HCT116 (cell line): ENCODE measurements at regions not wholly inside any gene's neighbourhood (a gene's known extent, or its start where the extent isn't known, plus 50 kb on each side); places are given as distances from the start of the nearest gene placed in this dataset.

Source experiments
- ATAC-seq: fragments of 200-7000 bp; cut with Tn5 transposase; 2 replicates; pipeline ENCODE4 v1.9.1; 2020; ENCODE audit warnings: mild to moderate bottlenecking, moderate library complexity
- BruUV-seq: library from RNA; stranded (reverse); fragments of 400-500 nt; replicated peaks from 2 replicates; lab custom pipeline; 2021; lab: Mats Ljungman, UMichigan
- CTCF ChIA-PET: fragments of 300-600 bp; sonication (Branson Sonifier 250); formaldehyde crosslinking; loops from one replicate; lab custom pipeline; 2021; ENCODE audit warnings: antibody characterized with exemption; lab: Charles Lee
- POLR2A ChIA-PET: fragments of 300-600, 350-600 bp; sonication (Branson Sonifier 250); formaldehyde crosslinking; loops from one replicate; lab custom pipeline; 2021; ENCODE audit warnings: antibody characterized with exemption; lab: Charles Lee
- RAD21 ChIA-PET, 2 experiments: fragments of 300-600 bp; sonication (Branson Sonifier 250); formaldehyde crosslinking; loops; one replicate each; lab custom pipeline; 2023; ENCODE audit warnings: low total read pairs in 2 of 2; ENCODE audit not compliant: uncharacterized antibody in 2 of 2, unreplicated experiment in 2 of 2, low non-redundant PET in 1 of 2; lab: Charles Lee
- DNase-seq: peaks from one replicate; pipeline ENCODE4 v3.0.0-alpha.2; 2010; ENCODE audit warnings: low read depth, low spot score
- H2AFZ ChIP-seq: fragments of 200-600 bp; shearing (Covaris generic), sonication (generic); 2 replicates; pipeline ENCODE4 v1.6.1; 2017; ENCODE audit warnings: low read depth, mixed run types, mixed read lengths, antibody characterized with exemption, low read length; ENCODE audit not compliant: poor library complexity, severe bottlenecking
- H3K27ac ChIP-seq: 2 replicates; pipeline ENCODE4 v1.5.1; 2012; ENCODE audit warnings: low read depth, low read length
- H3K27me3 ChIP-seq: fragments of 200-600 bp; sonication (generic); 2 replicates; pipeline ENCODE4 v1.6.1; 2016; ENCODE audit warnings: mixed run types, low read length, mixed read lengths; ENCODE audit not compliant: insufficient read depth
- H3K36me3 ChIP-seq, 2 experiments: fragments of 200-500 bp in 1 of 2; fragments of 200-600 bp in 1 of 2; sonication (Bioruptor generic) in 1 of 2; sonication (generic) in 1 of 2; 2 replicates each; pipeline versions ENCODE4 v1.5.1 to v1.6.1; 2014 to 2016; ENCODE audit warnings: low read length in 2 of 2, inconsistent platforms in 1 of 2, mixed read lengths in 1 of 2, mixed run types in 1 of 2; ENCODE audit not compliant: insufficient read depth in 2 of 2, control insufficient read depth in 1 of 2
- H3K4me1 ChIP-seq, 2 experiments: fragments of 200-600 bp in 1 of 2; sonication (generic) in 1 of 2; 2 replicates each; pipeline versions ENCODE4 v1.5.1 to v1.6.1; 2012 to 2017; ENCODE audit warnings: low read length in 2 of 2, inconsistent platforms in 1 of 2, mild to moderate bottlenecking in 1 of 2, mixed read lengths in 1 of 2, mixed run types in 1 of 2, moderate library complexity in 1 of 2; ENCODE audit not compliant: insufficient read depth in 2 of 2, control insufficient read depth in 1 of 2
- H3K4me2 ChIP-seq: fragments of 200-600 bp; sonication (generic); 2 replicates; pipeline ENCODE4 v1.6.1; 2017; ENCODE audit warnings: mixed run types, low read length, mixed read lengths
- H3K4me3 ChIP-seq, 2 experiments: fragments of 200-600 bp in 1 of 2; sonication (generic) in 1 of 2; replicated peaks in 1 of 2; 2 replicates each; pipeline ENCODE4 v1.5.1; 2011 to 2016; ENCODE audit warnings: low read length in 2 of 2, control low read depth in 1 of 2, low read depth in 1 of 2, mild to moderate bottlenecking in 1 of 2, mixed read lengths in 1 of 2, mixed run types in 1 of 2
- H3K79me2 ChIP-seq: fragments of 200-600 bp; sonication (generic); 2 replicates; pipeline ENCODE4 v1.6.1; 2017; ENCODE audit warnings: mild to moderate bottlenecking, mixed run types, low read length, moderate library complexity, mixed read lengths; ENCODE audit not compliant: insufficient read depth
- H3K9ac ChIP-seq: fragments of 200-600 bp; sonication (generic); 2 replicates; pipeline ENCODE4 v1.6.1; 2016; ENCODE audit warnings: low read length, mixed read lengths
- H3K9me2 ChIP-seq: fragments of 200-600 bp; sonication (generic), shearing (Covaris generic); 2 replicates; pipeline ENCODE4 v1.6.1; 2017; ENCODE audit warnings: mixed run types, mild to moderate bottlenecking, moderate library complexity; ENCODE audit not compliant: insufficient read depth
- H3K9me3 ChIP-seq, 2 experiments: fragments of 200-500 bp in 1 of 2; fragments of 200-600 bp in 1 of 2; sonication (Bioruptor generic) in 1 of 2; sonication (generic) in 1 of 2; 2 replicates each; pipeline ENCODE4 v1.6.1; 2014 to 2017; ENCODE audit warnings: low read length in 2 of 2, mixed read lengths in 2 of 2, inconsistent platforms in 1 of 2, low read depth in 1 of 2, mild to moderate bottlenecking in 1 of 2, mixed run types in 1 of 2, moderate library complexity in 1 of 2; ENCODE audit not compliant: control insufficient read depth in 1 of 2, insufficient read depth in 1 of 2
- H4K20me1 ChIP-seq: fragments of 200-600 bp; sonication (generic), shearing (Covaris generic); 2 replicates; pipeline ENCODE4 v1.6.1; 2017; ENCODE audit warnings: mixed run types, mild to moderate bottlenecking, moderate library complexity; ENCODE audit not compliant: insufficient read depth
- ATF3 ChIP-seq: IDR thresholded peaks from 2 replicates; pipeline ENCODE4 v1.6.1; 2012
- CEBPB ChIP-seq: IDR thresholded peaks from 2 replicates; pipeline ENCODE4 v1.6.1; 2012; ENCODE audit warnings: low read depth
- EGR1 ChIP-seq: IDR thresholded peaks from 2 replicates; pipeline ENCODE4 v1.6.1; 2012; ENCODE audit warnings: low read depth
- MAX ChIP-seq: IDR thresholded peaks from 2 replicates; pipeline ENCODE4 v1.6.1; 2012
- POLR2A ChIP-seq: IDR thresholded peaks from 2 replicates; pipeline ENCODE4 v1.7.0; 2011; ENCODE audit warnings: borderline replicate concordance; ENCODE audit not compliant: insufficient read depth, insufficient read length; ENCODE audit errors: extremely low read depth
- POLR2AphosphoS5 ChIP-seq: IDR thresholded peaks from 2 replicates; pipeline ENCODE4 v1.6.1; 2011; ENCODE audit warnings: mild to moderate bottlenecking, low read depth, low read length, moderate library complexity
- intact Hi-C: fragments of 100-400 bp; cut with micrococcal nuclease; formaldehyde crosslinking; loops from 2 replicates; pipeline ENCODE4 v1.10.0; 2022
- TF ChIP-seq, protein P1 (sequence below): IDR thresholded peaks from 2 replicates; pipeline ENCODE4 v1.6.1; 2012; ENCODE audit warnings: low read depth

- intact Hi-C loops = no loop called here
- Histone ChIP-seq H3K79me2 (no peaks in the 10 kb centered on the region), H3K9me2 (no peaks in the 10 kb centered on the region), H4K20me1 (no peaks in the 10 kb centered on the region), H3K27me3 (no peaks in the 10 kb centered on the region), H3K36me3 (no peaks in the 10 kb centered on the region), H3K4me1 (no peaks in the 10 kb centered on the region)
- ATAC-seq = no peak
- RAD21 ChIA-PET = no interaction called here
- TF ChIP-seq, protein P1, sequence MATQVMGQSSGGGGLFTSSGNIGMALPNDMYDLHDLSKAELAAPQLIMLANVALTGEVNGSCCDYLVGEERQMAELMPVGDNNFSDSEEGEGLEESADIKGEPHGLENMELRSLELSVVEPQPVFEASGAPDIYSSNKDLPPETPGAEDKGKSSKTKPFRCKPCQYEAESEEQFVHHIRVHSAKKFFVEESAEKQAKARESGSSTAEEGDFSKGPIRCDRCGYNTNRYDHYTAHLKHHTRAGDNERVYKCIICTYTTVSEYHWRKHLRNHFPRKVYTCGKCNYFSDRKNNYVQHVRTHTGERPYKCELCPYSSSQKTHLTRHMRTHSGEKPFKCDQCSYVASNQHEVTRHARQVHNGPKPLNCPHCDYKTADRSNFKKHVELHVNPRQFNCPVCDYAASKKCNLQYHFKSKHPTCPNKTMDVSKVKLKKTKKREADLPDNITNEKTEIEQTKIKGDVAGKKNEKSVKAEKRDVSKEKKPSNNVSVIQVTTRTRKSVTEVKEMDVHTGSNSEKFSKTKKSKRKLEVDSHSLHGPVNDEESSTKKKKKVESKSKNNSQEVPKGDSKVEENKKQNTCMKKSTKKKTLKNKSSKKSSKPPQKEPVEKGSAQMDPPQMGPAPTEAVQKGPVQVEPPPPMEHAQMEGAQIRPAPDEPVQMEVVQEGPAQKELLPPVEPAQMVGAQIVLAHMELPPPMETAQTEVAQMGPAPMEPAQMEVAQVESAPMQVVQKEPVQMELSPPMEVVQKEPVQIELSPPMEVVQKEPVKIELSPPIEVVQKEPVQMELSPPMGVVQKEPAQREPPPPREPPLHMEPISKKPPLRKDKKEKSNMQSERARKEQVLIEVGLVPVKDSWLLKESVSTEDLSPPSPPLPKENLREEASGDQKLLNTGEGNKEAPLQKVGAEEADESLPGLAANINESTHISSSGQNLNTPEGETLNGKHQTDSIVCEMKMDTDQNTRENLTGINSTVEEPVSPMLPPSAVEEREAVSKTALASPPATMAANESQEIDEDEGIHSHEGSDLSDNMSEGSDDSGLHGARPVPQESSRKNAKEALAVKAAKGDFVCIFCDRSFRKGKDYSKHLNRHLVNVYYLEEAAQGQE = no peak
- TF ChIP-seq, all 23 proteins: peak for 0
- H2AFZ ChIP-seq = no peak overlapping the region
- POLR2A ChIA-PET = no interaction called here
- no peak overlapping the region for H3K4me2 ChIP-seq
- H3K9ac ChIP-seq = no peak overlapping the region
- H3K9me3 ChIP-seq = peaks cover 7 to 24% of the 10 kb centered on the region in 2 experiments; a peak in 3 of 4 replicates
- H3K4me3 ChIP-seq = no peak overlapping the region
- no TSS peak for BruUV-seq
- CTCF ChIA-PET = no interaction called here
- H3K27ac ChIP-seq = no peak overlapping the region
- DNase-seq = no peak
These were observed 127.0 kb upstream of the ROBO2 start for GRCh38 chr3:76912841-76913383.

DNA sequence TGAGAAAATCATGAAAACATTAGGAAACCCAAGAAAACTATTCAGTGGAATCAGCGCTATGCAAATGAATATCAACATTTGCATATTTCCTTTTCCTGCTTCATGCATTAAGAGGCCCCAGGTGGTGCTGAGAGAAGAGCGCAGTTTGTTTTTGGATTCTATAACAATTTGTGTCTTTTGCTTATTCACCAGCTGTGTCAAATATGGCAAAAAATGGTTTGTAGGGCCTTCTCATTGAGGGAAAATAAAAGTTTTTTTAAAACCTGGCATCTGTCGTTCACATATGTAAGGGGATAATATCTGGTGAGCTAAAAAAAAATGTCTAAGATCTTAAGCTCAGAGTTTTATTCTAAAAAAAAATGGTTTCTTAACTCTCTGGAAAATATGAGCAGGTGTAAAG lies 122.5 kb upstream of the ROBO2 start:
- no peaks in the 10 kb centered on the region for H4K20me1 ChIP-seq
- H3K9ac ChIP-seq = no peak overlapping the region
- intact Hi-C loops = no loop called here
- H3K4me1 ChIP-seq = no peaks in the 10 kb centered on the region
- ChIA-PET CTCF (no interaction called here), RAD21 (no interaction called here), POLR2A (no interaction called here)
- no peak overlapping the region for H3K27ac ChIP-seq
- no peaks in the 10 kb centered on the region for H3K27me3 ChIP-seq
- H3K9me3 ChIP-seq = peaks cover 13 to 20% of the 10 kb centered on the region in 2 experiments; a peak in 3 of 4 replicates
- no TSS peak for BruUV-seq
- H3K4me2 ChIP-seq = no peak overlapping the region
- H3K79me2 ChIP-seq = no peaks in the 10 kb centered on the region
- DNase-seq (no peak), ATAC-seq (no peak)
- TF ChIP-seq EGR1 = no peak
- no peak for TF ChIP-seq MAX
- TF ChIP-seq ATF3 = no peak
- no peak for TF ChIP-seq POLR2AphosphoS5
- TF ChIP-seq CEBPB = no peak
- TF ChIP-seq POLR2A = no peak
- H3K9me2 ChIP-seq = no peaks in the 10 kb centered on the region
- H2AFZ ChIP-seq = no peak overlapping the region
- no peak overlapping the region for H3K4me3 ChIP-seq
- no peaks in the 10 kb centered on the region for H3K36me3 ChIP-seq
